Urinary bladder (tissue), 3 donors: ENCODE measurements at regions not wholly inside any gene's neighbourhood (a gene's known extent, or its start where the extent isn't known, plus 50 kb on each side); places are given as distances from the start of the nearest gene placed in this dataset.

Source experiments
- DNase-seq: peaks from one replicate; pipeline ENCODE4 v3.0.0-alpha.2; 2015; ENCODE audit errors: extremely low spot score
- H3K27ac ChIP-seq: one replicate; pipeline ENCODE4 v1.5.1; 2013; ENCODE audit warnings: low read depth, mild to moderate bottlenecking, moderate library complexity
- H3K36me3 ChIP-seq: one replicate; pipeline ENCODE4 v1.6.1; 2013; ENCODE audit warnings: mild to moderate bottlenecking, moderate library complexity; ENCODE audit not compliant: insufficient read depth
- H3K4me1 ChIP-seq: one replicate; pipeline ENCODE4 v1.6.1; 2013; ENCODE audit warnings: mild to moderate bottlenecking, moderate library complexity; ENCODE audit not compliant: insufficient read depth
- H3K4me3 ChIP-seq: one replicate; pipeline ENCODE4 v1.5.1; 2013; ENCODE audit warnings: low read depth, low read length
- WGBS: extraction: QIAGEN DNeasy Blood & Tissue Kit; methylation state at CpG from one replicate; pipeline ENCODE4 v1.1.7; 2013; 5-methylcytosine and 5-hydroxymethylcytosine counted together
- donor health status: healthy with polysubstance abuse.
- donor health status: healthy.

- no peaks in the 10 kb centered on the region for H3K36me3 ChIP-seq
- H3K4me1 ChIP-seq: no peaks in the 10 kb centered on the region
- no peak overlapping the region for H3K4me3 ChIP-seq
- no peak overlapping the region for H3K27ac ChIP-seq
- DNase-seq: no peak
- 40% methylated on average over 4 of the region's 4 CpGs for WGBS
Observed at GRCh38 chr2:173419506-173419905, 64.8 kb downstream of the CDCA7 start.

- H3K36me3 ChIP-seq: no peaks in the 10 kb centered on the region
- H3K27ac ChIP-seq: no peak overlapping the region
- no peaks in the 10 kb centered on the region for H3K4me1 ChIP-seq
- WGBS: 73% methylated on average over 2 of the region's 2 CpGs
- no peak for DNase-seq
- no peak overlapping the region for H3K4me3 ChIP-seq
Observed at GRCh38 chr2:173424886-173425285, 70.2 kb downstream of the CDCA7 start.

GRCh38 chr2:173427887-173428668 is 73.4 kb downstream of the CDCA7 start:
- no peak for DNase-seq
- WGBS: 69% methylated on average over 6 of the region's 6 CpGs
- H3K4me1 ChIP-seq: no peaks in the 10 kb centered on the region
- no peak overlapping the region for H3K4me3 ChIP-seq
- no peak overlapping the region for H3K27ac ChIP-seq
- H3K36me3 ChIP-seq: no peaks in the 10 kb centered on the region

GRCh38 chr2:173431191-173431590 is 76.5 kb downstream of the CDCA7 start:
- 80% methylated on average over 5 of the region's 5 CpGs for WGBS

GRCh38 chr2:173432049-173432754 is 77.5 kb downstream of the CDCA7 start:
- WGBS: 56% methylated on average over 7 of the region's 7 CpGs
- Histone ChIP-seq H3K27ac (no peak overlapping the region), H3K4me3 (no peak overlapping the region), H3K36me3 (no peaks in the 10 kb centered on the region), H3K4me1 (no peaks in the 10 kb centered on the region)
- DNase-seq: no peak

More at GRCh38 chr2:173431191-173431590, 76.5 kb downstream of the CDCA7 start:
- Histone ChIP-seq H3K4me1 (no peaks in the 10 kb centered on the region), H3K27ac (no peak overlapping the region), H3K4me3 (no peak overlapping the region), H3K36me3 (no peaks in the 10 kb centered on the region)
- no peak for DNase-seq

GRCh38 chr2:173434762-173435569 is 80.3 kb downstream of the CDCA7 start:
- no peaks in the 10 kb centered on the region for H3K4me1 ChIP-seq
- WGBS: 85% methylated on average over 5 of the region's 5 CpGs
- H3K27ac ChIP-seq: no peak overlapping the region
- H3K36me3 ChIP-seq: no peaks in the 10 kb centered on the region
- no peak for DNase-seq
- no peak overlapping the region for H3K4me3 ChIP-seq

- no peak overlapping the region for H3K4me3 ChIP-seq
- no peaks in the 10 kb centered on the region for H3K36me3 ChIP-seq
- H3K4me1 ChIP-seq: no peaks in the 10 kb centered on the region
- no peak for DNase-seq
- 96% methylated on average over 2 of the region's 2 CpGs for WGBS
- H3K27ac ChIP-seq: no peak overlapping the region
Observed at GRCh38 chr2:173435574-173435973, 80.9 kb downstream of the CDCA7 start.

GRCh38 chr2:173436088-173436487 is 81.4 kb downstream of the CDCA7 start:
- H3K4me1 ChIP-seq: no peaks in the 10 kb centered on the region
- H3K4me3 ChIP-seq: no peak overlapping the region
- no peak overlapping the region for H3K27ac ChIP-seq
- 81% methylated on average over 2 of the region's 2 CpGs for WGBS
- H3K36me3 ChIP-seq: no peaks in the 10 kb centered on the region
- DNase-seq: no peak

GRCh38 chr2:173441222-173441621 is 86.5 kb downstream of the CDCA7 start:
- no peak for DNase-seq
- H3K27ac ChIP-seq: no peak overlapping the region
- no peaks in the 10 kb centered on the region for H3K36me3 ChIP-seq

GRCh38 chr2:173442542-173442941 is 87.9 kb downstream of the CDCA7 start:
- 95% methylated on average over 2 of the region's 2 CpGs for WGBS
- H3K27ac ChIP-seq: no peak overlapping the region
- DNase-seq: no peak
- no peaks in the 10 kb centered on the region for H3K36me3 ChIP-seq
- H3K4me1 ChIP-seq: no peaks in the 10 kb centered on the region
- H3K4me3 ChIP-seq: no peak overlapping the region

More at GRCh38 chr2:173441222-173441621, 86.5 kb downstream of the CDCA7 start:
- Histone ChIP-seq H3K4me3 (no peak overlapping the region), H3K4me1 (no peaks in the 10 kb centered on the region)

GRCh38 chr2:173446722-173447121 is 92.0 kb downstream of the CDCA7 start:
- Histone ChIP-seq H3K4me1 (no peaks in the 10 kb centered on the region), H3K36me3 (no peaks in the 10 kb centered on the region), H3K4me3 (no peak overlapping the region), H3K27ac (no peak overlapping the region)
- DNase-seq: no peak
- WGBS: 70% methylated on average over 1 of the region's 1 CpG

- H3K27ac ChIP-seq: no peak overlapping the region
- DNase-seq: no peak
- no peaks in the 10 kb centered on the region for H3K4me1 ChIP-seq
- no peak overlapping the region for H3K4me3 ChIP-seq
- H3K36me3 ChIP-seq: no peaks in the 10 kb centered on the region
- WGBS: 24% methylated on average over 17 of the region's 17 CpGs
Observed at GRCh38 chr2:173448938-173449471, 94.3 kb downstream of the CDCA7 start.

GRCh38 chr2:173451118-173451517 is 96.4 kb downstream of the CDCA7 start:
- no peak overlapping the region for H3K4me3 ChIP-seq
- H3K4me1 ChIP-seq: no peaks in the 10 kb centered on the region
- no peak for DNase-seq
- 67% methylated on average over 8 of the region's 8 CpGs for WGBS
- H3K27ac ChIP-seq: no peak overlapping the region
- no peaks in the 10 kb centered on the region for H3K36me3 ChIP-seq
